H1 (cell line): ENCODE measurements at regions not wholly inside any gene's neighbourhood (a gene's known extent, or its start where the extent isn't known, plus 50 kb on each side); places are given as distances from the start of the nearest gene placed in this dataset.

Experiments
- CTCF ChIA-PET: fragments of 300-600 bp; sonication (Branson Sonifier 250); formaldehyde crosslinking; loops from one replicate; lab custom pipeline; 2021; ENCODE audit not compliant: partially characterized antibody; lab: Charles Lee
- POLR2A ChIA-PET: fragments of 300-600 bp; sonication (Branson Sonifier 250); formaldehyde crosslinking; loops from one replicate; lab custom pipeline; 2021; ENCODE audit warnings: inconsistent platforms; ENCODE audit not compliant: partially characterized antibody; lab: Charles Lee
- DNase-seq, 2 experiments: peaks; one replicate each; pipeline versions ENCODE4 v3.0.0 to v3.0.0-alpha.2; 2010 to 2022; ENCODE audit warnings: low spot score in 2 of 2, low read depth in 1 of 2, mixed read lengths in 1 of 2
- FAIRE-seq: peaks from 2 replicates; lab custom pipeline; 2011; peaks lifted over from hg19 to GRCh38; lab: Jason Lieb, UNC
- H2AFZ ChIP-seq: 2 replicates; pipeline ENCODE4 v1.8.1; 2012; ENCODE audit warnings: low read length, inconsistent platforms
- H2AK5ac ChIP-seq: 2 replicates; pipeline ENCODE4 v1.6.1; 2013; ENCODE audit warnings: low read depth, low read length
- H2BK120ac ChIP-seq: replicated peaks from 2 replicates; pipeline ENCODE3; 2013; ENCODE audit warnings: low read depth, low read length, inconsistent platforms
- H2BK12ac ChIP-seq: 2 replicates; pipeline ENCODE4 v1.6.1; 2013; ENCODE audit warnings: low read depth, low read length
- H2BK15ac ChIP-seq: 2 replicates; pipeline ENCODE4 v1.6.1; 2013; ENCODE audit warnings: low read length
- H2BK20ac ChIP-seq: 2 replicates; pipeline ENCODE4 v1.6.1; 2013; ENCODE audit warnings: low read length
- H2BK5ac ChIP-seq: 2 replicates; pipeline ENCODE4 v1.6.1; 2013; ENCODE audit warnings: low read depth, low read length
- H3K14ac ChIP-seq: 2 replicates; pipeline ENCODE4 v1.6.1; 2013; ENCODE audit warnings: inconsistent platforms; ENCODE audit not compliant: insufficient read length
- H3K18ac ChIP-seq: 2 replicates; pipeline ENCODE4 v1.6.1; 2013; ENCODE audit warnings: low read length; ENCODE audit errors: extremely low read depth
- H3K23ac ChIP-seq: 2 replicates; pipeline ENCODE4 v1.6.1; 2013; ENCODE audit warnings: inconsistent platforms; ENCODE audit not compliant: insufficient read length
- H3K23me2 ChIP-seq: 2 replicates; pipeline ENCODE4 v1.6.1; 2013; ENCODE audit warnings: low read depth, low read length
- H3K27ac ChIP-seq: 2 replicates; pipeline ENCODE4 v1.6.1; 2011; ENCODE audit warnings: low read depth, low read length, inconsistent platforms
- H3K27me3 ChIP-seq, 4 experiments: replicated peaks in 1 of 4; 1 replicate in 1 of 4; 2 replicates in 3 of 4; pipeline versions ENCODE4 v1.6.1 to v1.8.1; 2011 to 2013; ENCODE audit warnings: low read length in 3 of 4, mild to moderate bottlenecking in 3 of 4, inconsistent platforms in 2 of 4, mixed read lengths in 2 of 4, moderate library complexity in 1 of 4; ENCODE audit not compliant: control insufficient read depth in 3 of 4, insufficient read depth in 3 of 4; ENCODE audit errors: extremely low read depth in 1 of 4
- H3K36me3 ChIP-seq, 4 experiments: 2 replicates each; pipeline versions ENCODE4 v1.6.1 to v1.8.1; 2011 to 2013; ENCODE audit warnings: mild to moderate bottlenecking in 4 of 4, low read length in 3 of 4, moderate library complexity in 2 of 4, control low read depth in 1 of 4, inconsistent platforms in 1 of 4; ENCODE audit not compliant: insufficient read depth in 4 of 4, control insufficient read depth in 2 of 4
- H3K4ac ChIP-seq: replicated peaks from 2 replicates; pipeline ENCODE3; 2013; ENCODE audit warnings: low read length, low read depth, mixed read lengths, inconsistent platforms; ENCODE audit not compliant: insufficient read length
- H3K4me1 ChIP-seq, 4 experiments: replicated peaks in 1 of 4; 1 replicate in 1 of 4; 2 replicates in 3 of 4; pipeline versions ENCODE4 v1.6.1 to v1.8.1; 2011 to 2013; ENCODE audit warnings: low read length in 3 of 4, inconsistent platforms in 2 of 4, mixed read lengths in 1 of 4; ENCODE audit not compliant: insufficient read depth in 4 of 4, control insufficient read depth in 3 of 4
- H3K4me2 ChIP-seq, 2 experiments: 2 replicates each; pipeline versions ENCODE4 v1.6.1 to v1.8.1; 2011 to 2013; ENCODE audit warnings: low read depth in 2 of 2, low read length in 2 of 2, control low read depth in 1 of 2, inconsistent platforms in 1 of 2, mild to moderate bottlenecking in 1 of 2; ENCODE audit not compliant: insufficient read depth in 1 of 2
- H3K4me3 ChIP-seq, 4 experiments: fragments of 200-600, 300-600 bp in 1 of 4; sonication (generic), shearing (Covaris generic), sonication (Bioruptor Twin) in 1 of 4; 2 replicates each; pipeline versions ENCODE4 v1.5.1 to v1.8.1; 2011 to 2016; ENCODE audit warnings: low read length in 4 of 4, low read depth in 3 of 4, control low read depth in 2 of 4, inconsistent platforms in 2 of 4, mild to moderate bottlenecking in 2 of 4, mixed read lengths in 1 of 4, moderate library complexity in 1 of 4; ENCODE audit not compliant: insufficient read depth in 2 of 4; ENCODE audit errors: extremely low read depth in 1 of 4
- H3K56ac ChIP-seq: replicated peaks from 2 replicates; pipeline ENCODE3; 2013; ENCODE audit warnings: low read depth, mild to moderate bottlenecking, mixed read lengths, low read length, inconsistent platforms; ENCODE audit not compliant: insufficient read length
- H3K79me1 ChIP-seq: 2 replicates; pipeline ENCODE4 v1.6.1; 2013; ENCODE audit warnings: low read depth, low read length, control low read depth
- H3K79me2 ChIP-seq, 2 experiments: 2 replicates each; pipeline versions ENCODE4 v1.6.1 to v1.8.1; 2012 to 2013; ENCODE audit warnings: low read length in 2 of 2, mild to moderate bottlenecking in 2 of 2, inconsistent platforms in 1 of 2; ENCODE audit not compliant: insufficient read depth in 2 of 2, control insufficient read depth in 1 of 2
- H3K9ac ChIP-seq, 4 experiments: replicated peaks in 1 of 4; 1 replicate in 1 of 4; 2 replicates in 3 of 4; pipeline versions ENCODE4 v1.6.1 to v1.8.1; 2011 to 2013; ENCODE audit warnings: low read depth in 3 of 4, low read length in 3 of 4, control low read depth in 2 of 4, mild to moderate bottlenecking in 2 of 4, moderate library complexity in 2 of 4, inconsistent platforms in 1 of 4; ENCODE audit errors: extremely low read depth in 1 of 4
- H3K9me3 ChIP-seq, 2 experiments: 2 replicates each; pipeline versions ENCODE4 v1.6.1 to v1.8.1; 2012 to 2013; ENCODE audit warnings: mild to moderate bottlenecking in 2 of 2, moderate library complexity in 2 of 2, control low read depth in 1 of 2, inconsistent platforms in 1 of 2, low read depth in 1 of 2, low read length in 1 of 2, mixed read lengths in 1 of 2; ENCODE audit not compliant: insufficient read depth in 2 of 2
- H4K20me1 ChIP-seq, 2 experiments: replicated peaks in 1 of 2; 2 replicates each; pipeline versions ENCODE3 to v1.8.1; 2011 to 2013; ENCODE audit warnings: inconsistent platforms in 2 of 2, low read length in 2 of 2, mild to moderate bottlenecking in 1 of 2; ENCODE audit not compliant: insufficient read depth in 2 of 2, control insufficient read depth in 1 of 2
- H4K5ac ChIP-seq: 2 replicates; pipeline ENCODE4 v1.6.1; 2013; ENCODE audit warnings: low read length, low read depth, mixed read lengths, inconsistent platforms; ENCODE audit not compliant: insufficient read length
- H4K8ac ChIP-seq: 2 replicates; pipeline ENCODE4 v1.8.0; 2013; ENCODE audit warnings: mild to moderate bottlenecking, moderate library complexity, low read length, inconsistent platforms; ENCODE audit not compliant: insufficient read depth; ENCODE audit errors: extremely low read depth
- H4K91ac ChIP-seq: replicated peaks from 2 replicates; pipeline ENCODE3; 2013; ENCODE audit warnings: low read length, mixed read lengths, inconsistent platforms; ENCODE audit not compliant: insufficient read length
- BACH1 ChIP-seq: IDR thresholded peaks from 2 replicates; pipeline ENCODE4 v1.6.1; 2012; ENCODE audit warnings: low read length, improper control_type of control experiment
- CTBP2 ChIP-seq: IDR thresholded peaks from 2 replicates; pipeline ENCODE4 v1.7.0; 2011; ENCODE audit warnings: borderline replicate concordance, mild to moderate bottlenecking, moderate library complexity, mixed read lengths, low read length; ENCODE audit not compliant: insufficient read depth, insufficient read length
- KDM1A ChIP-seq: fragments of 200-600, 300-600 bp; sonication (generic); IDR thresholded peaks from 2 replicates; pipeline ENCODE4 v1.7.1; 2016; ENCODE audit warnings: mild to moderate bottlenecking, low read length, borderline replicate concordance
- RAD21 ChIP-seq, 2 experiments: IDR thresholded peaks in 1 of 2; conservative IDR thresholded peaks in 1 of 2; 2 replicates each; pipeline ENCODE4 v1.6.1; 2011; ENCODE audit warnings: low read depth in 2 of 2, low read length in 2 of 2, improper control_type of control experiment in 1 of 2, inconsistent platforms in 1 of 2, mild to moderate bottlenecking in 1 of 2, moderate library complexity in 1 of 2
- RFX5 ChIP-seq: IDR thresholded peaks from 2 replicates; pipeline ENCODE4 v1.6.1; 2011; ENCODE audit warnings: low read depth, low read length, improper control_type of control experiment, borderline replicate concordance
- SP1 ChIP-seq: IDR thresholded peaks from 2 replicates; pipeline ENCODE4 v1.6.1; 2011; ENCODE audit warnings: low read depth, low read length
- WGBS, 2 experiments: shearing (Covaris generic) in 1 of 2; methylation state at CpG; one replicate each; pipeline versions ENCODE4 v1.1.6 to v1.1.7; 2013 to 2015; ENCODE audit warnings: low lambda C conversion rate in 2 of 2, mixed read lengths in 2 of 2, inconsistent platforms in 1 of 2, low coverage in 1 of 2, missing lambda C conversion rate in 1 of 2; ENCODE audit not compliant: insufficient replicate concordance in 2 of 2, insufficient coverage in 1 of 2, insufficient read length in 1 of 2; ENCODE audit errors: extremely low coverage in 1 of 2, missing lambda C conversion rate in 1 of 2; 5-methylcytosine and 5-hydroxymethylcytosine counted together

DNA sequence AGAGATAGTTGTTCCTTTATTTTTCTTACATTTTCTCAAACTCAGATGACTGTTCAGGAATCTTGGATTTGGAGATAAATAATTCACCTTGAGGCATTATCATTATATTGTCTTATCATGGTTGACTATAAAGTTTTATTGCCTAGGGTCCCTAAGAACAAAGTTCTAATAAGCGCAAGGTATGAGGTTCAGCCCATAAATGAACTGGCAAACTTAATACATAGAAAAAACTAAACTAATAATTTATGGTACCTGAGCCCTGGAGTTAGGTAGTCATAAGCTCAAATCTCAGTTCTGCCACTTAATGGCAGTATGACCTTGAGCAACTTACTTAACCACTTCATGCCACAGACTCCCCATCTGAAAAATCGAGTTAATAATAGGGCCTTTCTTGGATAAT is 334.0 kb upstream of the PBX1 start:
- Histone ChIP-seq H4K20me1 (no peaks in the 10 kb centered on the region), H2AK5ac (no peak overlapping the region), H3K27me3 (no peaks in the 10 kb centered on the region), H2AFZ (no peak overlapping the region), H4K5ac (no peak overlapping the region), H3K23ac (no peak overlapping the region), H3K9me3 (no peaks in the 10 kb centered on the region), H3K14ac (no peak overlapping the region), H3K23me2 (no peaks in the 10 kb centered on the region), H3K9ac (no peak overlapping the region), H2BK5ac (no peak overlapping the region), H3K79me1 (no peaks in the 10 kb centered on the region), H3K56ac (no peak overlapping the region), H4K8ac (no peak overlapping the region), H2BK20ac (no peak overlapping the region), H3K4me2 (no peak overlapping the region), H2BK120ac (no peak overlapping the region), H3K18ac (no peak overlapping the region), H2BK12ac (no peak overlapping the region), H2BK15ac (no peak overlapping the region), H3K27ac (no peak overlapping the region), H3K4me1 (peaks cover 0 to 2% (median 0%) of the 10 kb centered on the region in 4 experiments; a peak in 2 of 7 replicates), H3K79me2 (no peaks in the 10 kb centered on the region), H3K4ac (no peak overlapping the region), H3K36me3 (no peaks in the 10 kb centered on the region), H3K4me3 (no peak overlapping the region), H4K91ac (no peak overlapping the region)
- CTCF ChIA-PET = interaction anchor here (0.8 to 1.0 kb wide), 2 partner anchors 15 to 18 kb away, joined by 3 read pairs; no protein-coding TSS in a partner anchor
- FAIRE-seq = no peak
- POLR2A ChIA-PET = no interaction called here
- TF ChIP-seq SP1 (no peak), RFX5 (no peak), CTBP2 (no peak), KDM1A (no peak), RAD21 (IDR thresholded peaks at IDR 0.05 in 1 of 2, conservative IDR thresholded peaks at IDR 0.05 in 1 of 2; ENCODE audit: low read depth in 2 of 2, low read length in 2 of 2) (0 out of 4 replicates have a peak, but pooled peaks of 1 of the 2 experiments have one; percentile 5), BACH1 (no peak)
- DNase-seq = no peak
- 97% methylated on average over 2 of the region's 2 CpGs; no CpG with 5 or more reads in 1 of the 2 experiments for WGBS, 2 experiments
